ENCODE measurements at regions not wholly inside any gene's neighbourhood (a gene's known extent, or its start where the extent isn't known, plus 50 kb on each side); places are given as distances from the start of the nearest gene placed in this dataset.

DNA sequence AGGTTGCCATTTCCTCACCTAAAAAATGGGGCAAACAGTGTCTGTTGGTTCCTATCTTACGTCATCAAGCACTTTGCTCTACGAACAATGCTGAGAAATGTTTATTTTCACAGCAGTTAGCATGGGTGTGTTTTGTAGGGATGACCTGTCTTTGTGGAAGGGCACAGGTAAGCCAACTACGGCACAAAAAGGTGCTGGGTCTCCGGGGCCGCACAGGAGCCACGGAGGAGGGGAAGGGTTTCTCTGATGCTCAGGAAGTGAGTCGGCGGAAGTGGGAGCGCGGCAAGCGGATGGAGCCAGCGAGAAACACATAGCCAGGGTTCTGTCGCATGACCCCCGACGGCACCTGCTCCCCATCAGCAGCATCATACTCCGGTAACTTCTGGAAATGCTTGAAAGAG is 65.6 kb upstream of the TCL1B start:
- H3K9me1 ChIP-seq (ENCODE audit: control insufficient read depth, insufficient read depth, low read length) = no peaks in the 10 kb centered on the region
- H3K27me3 ChIP-seq (ENCODE audit: control insufficient read depth in 2 of 2, insufficient read depth in 2 of 2, low read length in 2 of 2) = no peaks in the 10 kb centered on the region
- H3K79me2 ChIP-seq (ENCODE audit: control insufficient read depth, insufficient read depth, low read length) = no peaks in the 10 kb centered on the region
- H4K20me1 ChIP-seq (replicated peaks; ENCODE audit: control insufficient read depth, insufficient read depth, low read length) = no peaks in the 10 kb centered on the region
- ATAC-seq (peak; percentile 86), FAIRE-seq (no peak), DNase-seq (ENCODE audit: extremely low read depth in 1 of 4, low spot score in 3 of 4) (peak; percentile 21 to 34 (median 29))
- no peaks in the 10 kb centered on the region for H3K4me1 ChIP-seq (replicated peaks in 1 of 2; ENCODE audit: control insufficient read depth in 2 of 2, insufficient read depth in 2 of 2, low read length in 2 of 2)
- H3K4me2 ChIP-seq (ENCODE audit: insufficient read depth, low read length) = peak overlapping the region; percentile 71
- no peaks in the 10 kb centered on the region for H3K36me3 ChIP-seq (ENCODE audit: control insufficient read depth, insufficient read depth, low read length)
- in situ Hi-C loops (cut with MboI) (no loop called here), intact Hi-C loops (cut with micrococcal nuclease) (loop anchor here (10.0 kb wide), 1 partner anchor 254 kb away; the partner anchor contains the start of gene TUNAR)
- 0 out of 2 replicates have a peak, but pooled peaks cover 3% of the 10 kb centered on the region for H3K9me3 ChIP-seq (replicated peaks; ENCODE audit: control insufficient read depth, insufficient read depth, low read depth, low read length)
- H3K9ac ChIP-seq (ENCODE audit: insufficient read depth in 1 of 2, low read depth in 2 of 2, low read length in 2 of 2) = no peak overlapping the region
- WGBS (ENCODE audit: insufficient coverage, low coverage, missing lambda C conversion rate) = 4% methylated on average over 16 of the region's 16 CpGs
- POLR2A ChIA-PET = no interaction called here
- BruUV-seq (replicated peaks) = no TSS peak
- CTCF ChIA-PET (ENCODE audit: low intra/inter-chr PET ratio) = no interaction called here
- peak overlapping the region; percentile 42 for H3K4me3 ChIP-seq
- H2AFZ ChIP-seq (ENCODE audit: low read depth, low read length) = peak overlapping the region; percentile 83
- H3K27ac ChIP-seq (ENCODE audit: extremely low read depth, low read depth, low read length) = no peak overlapping the region
- TF ChIP-seq ZNF707 (CRISPR knock-in tag; conservative IDR thresholded peaks at IDR 0.05) = no peak
- TF ChIP-seq, protein P1, sequence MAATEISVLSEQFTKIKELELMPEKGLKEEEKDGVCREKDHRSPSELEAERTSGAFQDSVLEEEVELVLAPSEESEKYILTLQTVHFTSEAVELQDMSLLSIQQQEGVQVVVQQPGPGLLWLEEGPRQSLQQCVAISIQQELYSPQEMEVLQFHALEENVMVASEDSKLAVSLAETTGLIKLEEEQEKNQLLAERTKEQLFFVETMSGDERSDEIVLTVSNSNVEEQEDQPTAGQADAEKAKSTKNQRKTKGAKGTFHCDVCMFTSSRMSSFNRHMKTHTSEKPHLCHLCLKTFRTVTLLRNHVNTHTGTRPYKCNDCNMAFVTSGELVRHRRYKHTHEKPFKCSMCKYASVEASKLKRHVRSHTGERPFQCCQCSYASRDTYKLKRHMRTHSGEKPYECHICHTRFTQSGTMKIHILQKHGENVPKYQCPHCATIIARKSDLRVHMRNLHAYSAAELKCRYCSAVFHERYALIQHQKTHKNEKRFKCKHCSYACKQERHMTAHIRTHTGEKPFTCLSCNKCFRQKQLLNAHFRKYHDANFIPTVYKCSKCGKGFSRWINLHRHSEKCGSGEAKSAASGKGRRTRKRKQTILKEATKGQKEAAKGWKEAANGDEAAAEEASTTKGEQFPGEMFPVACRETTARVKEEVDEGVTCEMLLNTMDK (IDR thresholded peaks at IDR 0.05; ENCODE audit: borderline replicate concordance, insufficient read depth, low read depth, low read length, poor library complexity, severe bottlenecking) = no peak
- no peak for TF ChIP-seq ZBED1 (IDR thresholded peaks at IDR 0.05)
- TF ChIP-seq, protein P2, sequence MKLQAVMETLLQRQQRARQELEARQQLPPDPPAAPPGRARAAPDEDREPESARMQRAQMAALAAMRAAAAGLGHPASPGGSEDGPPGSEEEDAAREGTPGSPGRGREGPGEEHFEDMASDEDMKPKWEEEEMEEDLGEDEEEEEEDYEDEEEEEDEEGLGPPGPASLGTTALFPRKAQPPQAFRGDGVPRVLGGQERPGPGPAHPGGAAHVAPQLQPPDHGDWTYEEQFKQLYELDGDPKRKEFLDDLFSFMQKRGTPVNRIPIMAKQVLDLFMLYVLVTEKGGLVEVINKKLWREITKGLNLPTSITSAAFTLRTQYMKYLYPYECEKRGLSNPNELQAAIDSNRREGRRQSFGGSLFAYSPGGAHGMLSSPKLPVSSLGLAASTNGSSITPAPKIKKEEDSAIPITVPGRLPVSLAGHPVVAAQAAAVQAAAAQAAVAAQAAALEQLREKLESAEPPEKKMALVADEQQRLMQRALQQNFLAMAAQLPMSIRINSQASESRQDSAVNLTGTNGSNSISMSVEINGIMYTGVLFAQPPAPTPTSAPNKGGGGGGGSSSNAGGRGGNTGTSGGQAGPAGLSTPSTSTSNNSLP (IDR thresholded peaks at IDR 0.05; ENCODE audit: borderline replicate concordance, low read depth, low read length) = no peak
- TF ChIP-seq ZNF347 (CRISPR knock-in tag; IDR thresholded peaks at IDR 0.05; ENCODE audit: low read depth) = no peak
- TF ChIP-seq TEAD1 (CRISPR knock-in tag; IDR thresholded peaks at IDR 0.05) = 0 out of 4 replicates have a peak, but pooled peaks of 1 of the 2 experiments have one; percentile 46
- TF ChIP-seq EZH2 (IDR thresholded peaks at IDR 0.05; ENCODE audit: borderline replicate concordance, low read depth, low read length) = no peak
- no peak for TF ChIP-seq KLF1 (tag; IDR thresholded peaks at IDR 0.05)
- TF ChIP-seq, protein P3, sequence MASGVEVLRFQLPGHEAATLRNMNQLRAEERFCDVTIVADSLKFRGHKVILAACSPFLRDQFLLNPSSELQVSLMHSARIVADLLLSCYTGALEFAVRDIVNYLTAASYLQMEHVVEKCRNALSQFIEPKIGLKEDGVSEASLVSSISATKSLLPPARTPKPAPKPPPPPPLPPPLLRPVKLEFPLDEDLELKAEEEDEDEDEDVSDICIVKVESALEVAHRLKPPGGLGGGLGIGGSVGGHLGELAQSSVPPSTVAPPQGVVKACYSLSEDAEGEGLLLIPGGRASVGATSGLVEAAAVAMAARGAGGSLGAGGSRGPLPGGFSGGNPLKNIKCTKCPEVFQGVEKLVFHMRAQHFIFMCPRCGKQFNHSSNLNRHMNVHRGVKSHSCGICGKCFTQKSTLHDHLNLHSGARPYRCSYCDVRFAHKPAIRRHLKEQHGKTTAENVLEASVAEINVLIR (CRISPR knock-in tag; IDR thresholded peaks at IDR 0.05) = peak; percentile 75
- TF ChIP-seq JUND (IDR thresholded peaks at IDR 0.05; ENCODE audit: borderline replicate concordance, low read depth, low read length) = peak; percentile 36; the same call in 1 of the 2 replicates
- TF ChIP-seq JUND (tag; IDR thresholded peaks at IDR 0.05; ENCODE audit: borderline replicate concordance, low read depth, low read length) = peak; percentile 69; the same call in 1 of the 3 replicates
- 0 out of 2 replicates have a peak, but pooled peaks have one; percentile 70 for TF ChIP-seq ERF (CRISPR knock-in tag; IDR thresholded peaks at IDR 0.05)
- TF ChIP-seq ZNF561 (CRISPR knock-in tag; conservative IDR thresholded peaks at IDR 0.05) = no peak
- TF ChIP-seq ETV5 (CRISPR knock-in tag; IDR thresholded peaks at IDR 0.05; ENCODE audit: low read depth) = no peak
- TF ChIP-seq ZFPM2 (CRISPR knock-in tag; IDR thresholded peaks at IDR 0.05) = no peak
- TF ChIP-seq, protein P4, sequence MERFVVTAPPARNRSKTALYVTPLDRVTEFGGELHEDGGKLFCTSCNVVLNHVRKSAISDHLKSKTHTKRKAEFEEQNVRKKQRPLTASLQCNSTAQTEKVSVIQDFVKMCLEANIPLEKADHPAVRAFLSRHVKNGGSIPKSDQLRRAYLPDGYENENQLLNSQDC (CRISPR knock-in tag; IDR thresholded peaks at IDR 0.05) = no peak
- TF ChIP-seq ZNF79 (CRISPR knock-in tag; IDR thresholded peaks at IDR 0.05; ENCODE audit: low read depth) = 0 out of 2 replicates have a peak, but pooled peaks have one; percentile 46
- TF ChIP-seq ZFX (CRISPR knock-in tag; IDR thresholded peaks at IDR 0.05) = no peak

Measured in K562 (cell line).